Lower lobe of right lung (tissue), 2 donors: ENCODE measurements at regions not wholly inside any gene's neighbourhood (a gene's known extent, or its start where the extent isn't known, plus 50 kb on each side); places are given as distances from the start of the nearest gene placed in this dataset.

Source experiments
- ATAC-seq, 2 donors: fragments of 200-7000 bp; cut with Tn5 transposase; one replicate each; pipeline ENCODE4 v1.9.1; 2020 to 2022; ENCODE audit warnings: mild to moderate bottlenecking in 2 of 2, moderate library complexity in 2 of 2
- DNase-seq: peaks from one replicate; pipeline ENCODE4 v3.0.0-alpha.2; 2020
- H3K27ac ChIP-seq: fragments of 200-600 bp; one replicate; pipeline ENCODE4 v1.8.0; 2022
- H3K27me3 ChIP-seq: fragments of 200-600 bp; one replicate; pipeline ENCODE4 v1.8.0; 2022; ENCODE audit warnings: low read depth
- H3K36me3 ChIP-seq: fragments of 200-600 bp; one replicate; pipeline ENCODE4 v1.8.0; 2022; ENCODE audit warnings: mild to moderate bottlenecking
- H3K4me1 ChIP-seq: fragments of 200-600 bp; one replicate; pipeline ENCODE4 v1.8.0; 2022
- H3K4me3 ChIP-seq: fragments of 200-600 bp; one replicate; pipeline ENCODE4 v1.8.0; 2022; ENCODE audit warnings: mild to moderate bottlenecking
- H3K9me3 ChIP-seq: fragments of 200-600 bp; one replicate; pipeline ENCODE4 v1.8.0; 2022
- CTCF ChIP-seq: fragments of 200-600 bp; IDR thresholded peaks from one replicate; pipeline ENCODE4 v1.8.0; 2022; ENCODE audit warnings: antibody characterized with exemption, mild to moderate bottlenecking
- intact Hi-C: fragments of 100-400 bp; cut with DNase I; formaldehyde crosslinking; loops from one replicate; pipeline ENCODE4 v1.11.0; 2022
- donor health status: DM: no; HTN: yes; CAD: no; lungs with severe emphysema.

GRCh38 chr21:16811970-16812369 lies 700.9 kb upstream of the CXADR start:
- no peak for TF ChIP-seq CTCF
- no peaks in the 10 kb centered on the region for H3K27me3 ChIP-seq
- ATAC-seq (no peak), DNase-seq (no peak)
- intact Hi-C loops = no loop called here
- no peaks in the 10 kb centered on the region for H3K4me1 ChIP-seq
- no peaks in the 10 kb centered on the region for H3K9me3 ChIP-seq
- no peaks in the 10 kb centered on the region for H3K36me3 ChIP-seq
- H3K27ac ChIP-seq = no peak overlapping the region
- H3K4me3 ChIP-seq = no peak overlapping the region

- no peak overlapping the region for H3K27ac ChIP-seq
- intact Hi-C loops = no loop called here
- ATAC-seq = no peak
- no peak for TF ChIP-seq CTCF
- DNase-seq = no peak
- H3K27me3 ChIP-seq = no peaks in the 10 kb centered on the region
- H3K36me3 ChIP-seq = no peaks in the 10 kb centered on the region
- H3K4me1 ChIP-seq = no peaks in the 10 kb centered on the region
- no peak overlapping the region for H3K4me3 ChIP-seq
- H3K9me3 ChIP-seq = no peaks in the 10 kb centered on the region
These were observed 697.6 kb upstream of the CXADR start for GRCh38 chr21:16815243-16815642.

GRCh38 chr21:16821588-16821987 lies 691.3 kb upstream of the CXADR start:
- ATAC-seq = no peak
- intact Hi-C loops = no loop called here

GRCh38 chr21:16829532-16829931 lies 683.3 kb upstream of the CXADR start:
- Histone ChIP-seq H3K36me3 (no peaks in the 10 kb centered on the region), H3K9me3 (no peaks in the 10 kb centered on the region), H3K4me1 (no peaks in the 10 kb centered on the region), H3K27ac (no peak overlapping the region), H3K4me3 (no peak overlapping the region), H3K27me3 (no peaks in the 10 kb centered on the region)
- no peak for TF ChIP-seq CTCF
- ATAC-seq (no peak), DNase-seq (no peak)
- intact Hi-C loops = no loop called here

More at GRCh38 chr21:16821588-16821987, 691.3 kb upstream of the CXADR start:
- no peak overlapping the region for H3K27ac ChIP-seq
- no peaks in the 10 kb centered on the region for H3K4me1 ChIP-seq
- DNase-seq = no peak
- no peak overlapping the region for H3K4me3 ChIP-seq
- no peak for TF ChIP-seq CTCF
- no peaks in the 10 kb centered on the region for H3K27me3 ChIP-seq
- H3K9me3 ChIP-seq = no peaks in the 10 kb centered on the region
- no peaks in the 10 kb centered on the region for H3K36me3 ChIP-seq

GRCh38 chr21:16832791-16833190 lies 680.1 kb upstream of the CXADR start:
- DNase-seq (no peak), ATAC-seq (no peak)
- Histone ChIP-seq H3K36me3 (no peaks in the 10 kb centered on the region), H3K27me3 (no peaks in the 10 kb centered on the region), H3K27ac (no peak overlapping the region), H3K4me3 (no peak overlapping the region), H3K4me1 (no peaks in the 10 kb centered on the region), H3K9me3 (no peaks in the 10 kb centered on the region)
- intact Hi-C loops = no loop called here
- no peak for TF ChIP-seq CTCF

- Histone ChIP-seq H3K4me1 (no peaks in the 10 kb centered on the region), H3K27ac (no peak overlapping the region), H3K27me3 (no peaks in the 10 kb centered on the region), H3K9me3 (no peaks in the 10 kb centered on the region), H3K36me3 (no peaks in the 10 kb centered on the region), H3K4me3 (no peak overlapping the region)
- intact Hi-C loops = no loop called here
- DNase-seq (no peak), ATAC-seq (no peak)
- TF ChIP-seq CTCF = no peak
These were observed 678.1 kb upstream of the CXADR start for GRCh38 chr21:16834791-16835190.
